A549 (cell line): ENCODE measurements at regions not wholly inside any gene's neighbourhood (a gene's known extent, or its start where the extent isn't known, plus 50 kb on each side); places are given as distances from the start of the nearest gene placed in this dataset.

Experiments used
- BHLHE40 ChIP-seq: IDR thresholded peaks from 2 replicates; pipeline ENCODE4 v1.6.1; 2012; ENCODE audit warnings: low read depth, low read length, inconsistent platforms
- CEBPB ChIP-seq, 2 experiments: fragments of >200 bp in 1 of 2; sonication (Bioruptor Twin) in 1 of 2; formaldehyde crosslinking in 1 of 2; IDR thresholded peaks; 2 replicates each; pipeline ENCODE4 v1.6.1; 2012 to 2016
- EP300 ChIP-seq, 2 experiments: fragments of >200 bp; sonication (Bioruptor Twin); formaldehyde crosslinking; IDR thresholded peaks; 2 replicates in 1 of 2; 3 replicates in 1 of 2; pipeline ENCODE4 v1.6.1; 2016 to 2017
- GATA3 ChIP-seq: IDR thresholded peaks from 2 replicates; pipeline ENCODE4 v1.6.1; 2012; ENCODE audit warnings: borderline replicate concordance
- JUN ChIP-seq, 2 experiments: fragments of >200 bp; sonication (Bioruptor Twin); formaldehyde crosslinking; IDR thresholded peaks; 2 replicates in 1 of 2; 3 replicates in 1 of 2; pipeline ENCODE4 v1.6.1; 2016 to 2017
- MAX ChIP-seq: IDR thresholded peaks from 2 replicates; pipeline ENCODE4 v1.6.1; 2012
- POLR2A ChIP-seq: IDR thresholded peaks from 2 replicates; pipeline ENCODE4 v1.6.1; 2012; ENCODE audit warnings: mild to moderate bottlenecking, low read length
- SMC3 ChIP-seq: fragments of >200 bp; sonication (Bioruptor Twin); formaldehyde crosslinking; IDR thresholded peaks from 3 replicates; pipeline ENCODE4 v1.6.1; 2018; ENCODE audit warnings: inconsistent platforms
- TF ChIP-seq, protein P1 (sequence below): fragments of >200 bp; sonication (Bioruptor Twin); formaldehyde crosslinking; IDR thresholded peaks from 3 replicates; pipeline ENCODE4 v1.5.1; 2016

DNA sequence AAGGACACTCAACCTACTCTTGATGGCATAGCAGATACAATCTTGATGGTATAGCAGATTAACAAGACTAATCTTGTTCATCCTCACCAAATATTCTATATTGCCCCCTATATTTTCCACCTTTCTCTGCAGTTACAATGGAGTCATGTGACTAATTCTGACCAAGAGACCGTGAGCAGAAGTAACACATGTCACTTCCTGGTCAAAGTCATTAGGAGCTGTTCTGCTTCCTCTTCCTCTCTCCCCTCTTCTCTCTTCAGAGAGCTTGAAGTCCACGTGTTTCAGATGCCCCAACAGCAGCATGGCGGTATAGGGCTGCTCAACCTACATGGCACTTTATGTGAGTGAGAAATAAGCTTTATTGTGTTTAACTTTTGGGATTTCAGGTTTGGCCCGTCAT lies 55.3 kb upstream of the ERCC4 start:
- TF ChIP-seq JUN (IDR thresholded peaks at IDR 0.05) = no peak
- no peak for TF ChIP-seq GATA3
- no peak for TF ChIP-seq EP300 (IDR thresholded peaks at IDR 0.05)
- TF ChIP-seq SMC3 = no peak
- TF ChIP-seq MAX = no peak
- TF ChIP-seq, protein P1, sequence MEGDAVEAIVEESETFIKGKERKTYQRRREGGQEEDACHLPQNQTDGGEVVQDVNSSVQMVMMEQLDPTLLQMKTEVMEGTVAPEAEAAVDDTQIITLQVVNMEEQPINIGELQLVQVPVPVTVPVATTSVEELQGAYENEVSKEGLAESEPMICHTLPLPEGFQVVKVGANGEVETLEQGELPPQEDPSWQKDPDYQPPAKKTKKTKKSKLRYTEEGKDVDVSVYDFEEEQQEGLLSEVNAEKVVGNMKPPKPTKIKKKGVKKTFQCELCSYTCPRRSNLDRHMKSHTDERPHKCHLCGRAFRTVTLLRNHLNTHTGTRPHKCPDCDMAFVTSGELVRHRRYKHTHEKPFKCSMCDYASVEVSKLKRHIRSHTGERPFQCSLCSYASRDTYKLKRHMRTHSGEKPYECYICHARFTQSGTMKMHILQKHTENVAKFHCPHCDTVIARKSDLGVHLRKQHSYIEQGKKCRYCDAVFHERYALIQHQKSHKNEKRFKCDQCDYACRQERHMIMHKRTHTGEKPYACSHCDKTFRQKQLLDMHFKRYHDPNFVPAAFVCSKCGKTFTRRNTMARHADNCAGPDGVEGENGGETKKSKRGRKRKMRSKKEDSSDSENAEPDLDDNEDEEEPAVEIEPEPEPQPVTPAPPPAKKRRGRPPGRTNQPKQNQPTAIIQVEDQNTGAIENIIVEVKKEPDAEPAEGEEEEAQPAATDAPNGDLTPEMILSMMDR = no peak
- no peak for TF ChIP-seq BHLHE40
- TF ChIP-seq CEBPB (IDR thresholded peaks at IDR 0.05) = no peak
- no peak for TF ChIP-seq POLR2A
